HepG2 (cell line): ENCODE measurements at regions not wholly inside any gene's neighbourhood (a gene's known extent, or its start where the extent isn't known, plus 50 kb on each side); places are given as distances from the start of the nearest gene placed in this dataset.

ENCODE experiments used
- ATAC-seq: fragments of 200-7000 bp; cut with Tn5 transposase; 3 replicates; pipeline ENCODE4 v1.9.1; 2020; ENCODE audit warnings: mild to moderate bottlenecking, moderate library complexity
- BruUV-seq: library from RNA; stranded (reverse); fragments of 400-500 nt; replicated peaks from 2 replicates; lab custom pipeline; 2021; lab: Mats Ljungman, UMichigan
- CTCF ChIA-PET: fragments of 300-600 bp; formaldehyde crosslinking; extraction: SDS; loops from one replicate; lab custom pipeline; 2021; ENCODE audit warnings: low total read pairs, inconsistent platforms, low intra/inter-chr PET ratio; lab: Yijun Ruan, JAX
- POLR2A ChIA-PET: fragments of 350-600 bp; sonication (Branson Sonifier 250); formaldehyde crosslinking; loops from one replicate; lab custom pipeline; 2020; ENCODE audit warnings: antibody characterized with exemption, inconsistent platforms; lab: Yijun Ruan, JAX
- DNase-seq: peaks from one replicate; pipeline ENCODE4 v3.0.0-alpha.2; 2015; ENCODE audit warnings: low spot score
- FAIRE-seq: peaks from 3 replicates; lab custom pipeline; 2011; peaks lifted over from hg19 to GRCh38; lab: Jason Lieb, UNC
- H2AFZ ChIP-seq: one replicate; pipeline ENCODE4 v1.6.1; 2011; ENCODE audit warnings: low read length, inconsistent platforms
- H3K27ac ChIP-seq: fragments of 300-600 bp; 3 replicates; pipeline ENCODE4 v1.8.0; 2011; ENCODE audit warnings: mixed run types, mild to moderate bottlenecking, mixed read lengths, low read length, inconsistent platforms; ENCODE audit not compliant: insufficient read depth; ENCODE audit errors: extremely low read length
- H3K27me3 ChIP-seq, 2 experiments: fragments of 200-600 bp in 1 of 2; 2 replicates in 1 of 2; 3 replicates in 1 of 2; pipeline versions ENCODE4 v1.6.0 to v1.8.0; 2011; ENCODE audit warnings: low read length in 2 of 2, mild to moderate bottlenecking in 2 of 2, moderate library complexity in 2 of 2, inconsistent platforms in 1 of 2; ENCODE audit not compliant: insufficient read depth in 2 of 2, control insufficient read depth in 1 of 2
- H3K36me3 ChIP-seq, 2 experiments: fragments of 200-600 bp in 1 of 2; replicated peaks in 1 of 2; 2 replicates in 1 of 2; 3 replicates in 1 of 2; pipeline versions ENCODE4 v1.5.1 to v1.8.0; 2011; ENCODE audit warnings: low read length in 2 of 2, inconsistent platforms in 1 of 2; ENCODE audit not compliant: insufficient read depth in 2 of 2, control insufficient read depth in 1 of 2
- H3K4me1 ChIP-seq: 2 replicates; pipeline ENCODE4 v1.5.1; 2012; ENCODE audit warnings: low read length, inconsistent platforms; ENCODE audit not compliant: insufficient read depth
- H3K4me2 ChIP-seq: 2 replicates; pipeline ENCODE4 v1.6.0; 2011; ENCODE audit warnings: low read depth, low read length, inconsistent platforms
- H3K4me3 ChIP-seq, 3 experiments: fragments of 200-600 bp in 1 of 3; sonication (generic), shearing (Covaris generic) in 1 of 3; replicated peaks in 1 of 3; 2 replicates each; pipeline ENCODE4 v1.5.1; 2011 to 2016; ENCODE audit warnings: low read length in 3 of 3, inconsistent platforms in 2 of 3, low read depth in 2 of 3, mild to moderate bottlenecking in 2 of 3, control low read depth in 1 of 3, mixed read lengths in 1 of 3; ENCODE audit not compliant: insufficient read depth in 1 of 3
- H3K79me2 ChIP-seq: one replicate; pipeline ENCODE4 v1.6.1; 2011; ENCODE audit warnings: low read length, inconsistent platforms; ENCODE audit not compliant: insufficient read depth
- H3K9ac ChIP-seq: 2 replicates; pipeline ENCODE4 v1.6.0; 2011; ENCODE audit warnings: mild to moderate bottlenecking, low read depth, low read length, inconsistent platforms; ENCODE audit not compliant: insufficient read depth
- H3K9me3 ChIP-seq: 2 replicates; pipeline ENCODE4 v1.5.1; 2012; ENCODE audit warnings: mild to moderate bottlenecking, low read length
- H4K20me1 ChIP-seq: 2 replicates; pipeline ENCODE4 v1.6.0; 2011; ENCODE audit warnings: inconsistent platforms, mild to moderate bottlenecking, low read length, moderate library complexity; ENCODE audit not compliant: insufficient read depth
- AHR ChIP-seq: IDR thresholded peaks from 2 replicates; pipeline ENCODE4 v1.6.1; 2018; ENCODE audit warnings: missing genetic modification reagents, missing compliant biosample characterization
- E2F1 ChIP-seq: sonication (generic); formaldehyde crosslinking; IDR thresholded peaks from 2 replicates; pipeline ENCODE4 v1.5.0; 2020; ENCODE audit warnings: missing genetic modification reagents
- ETV5 ChIP-seq: IDR thresholded peaks from 2 replicates; pipeline ENCODE4 v1.6.1; 2018; ENCODE audit warnings: missing biosample characterization, missing genetic modification reagents, inconsistent platforms, borderline replicate concordance
- GATAD2A ChIP-seq: IDR thresholded peaks from 2 replicates; pipeline ENCODE4 v1.6.1; 2016
- MNT ChIP-seq: fragments of 450-650 bp; IDR thresholded peaks from 2 replicates; pipeline ENCODE4 v1.6.1; 2016
- MYPOP ChIP-seq: sonication (generic); formaldehyde crosslinking; IDR thresholded peaks from 2 replicates; pipeline ENCODE4 v1.8.1; 2023; ENCODE audit warnings: mild to moderate bottlenecking, moderate library complexity, missing genetic modification reagents
- PITX1 ChIP-seq: sonication (generic); formaldehyde crosslinking; IDR thresholded peaks from 2 replicates; pipeline ENCODE4 v1.5.1; 2020; ENCODE audit warnings: mild to moderate bottlenecking, missing genetic modification reagents
- PLSCR1 ChIP-seq: sonication (generic); formaldehyde crosslinking; IDR thresholded peaks from 2 replicates; pipeline ENCODE4 v1.5.0; 2020; ENCODE audit warnings: missing genetic modification reagents, mild to moderate bottlenecking, borderline replicate concordance
- POLR2AphosphoS5 ChIP-seq: IDR thresholded peaks from 2 replicates; pipeline ENCODE4 v1.6.1; 2012; ENCODE audit warnings: low read depth, low read length
- RORA ChIP-seq: sonication (generic); formaldehyde crosslinking; IDR thresholded peaks from 2 replicates; pipeline ENCODE4 v1.5.0; 2020; ENCODE audit warnings: mild to moderate bottlenecking, missing genetic modification reagents, moderate library complexity
- RXRB ChIP-seq: IDR thresholded peaks from 2 replicates; pipeline ENCODE4 v1.6.1; 2016; ENCODE audit warnings: borderline replicate concordance, missing genetic modification reagents, missing compliant biosample characterization
- ZC3H13 ChIP-seq: sonication (generic); formaldehyde crosslinking; IDR thresholded peaks from 2 replicates; pipeline ENCODE4 v1.8.1; 2023; ENCODE audit warnings: mild to moderate bottlenecking, missing genetic modification reagents, moderate library complexity
- ZFX ChIP-seq: sonication (generic); formaldehyde crosslinking; IDR thresholded peaks from 2 replicates; pipeline ENCODE4 v1.4.0; 2020; ENCODE audit warnings: mild to moderate bottlenecking, low read depth, missing genetic modification reagents, moderate library complexity
- ZNF263 ChIP-seq: sonication (generic); formaldehyde crosslinking; IDR thresholded peaks from 2 replicates; pipeline ENCODE4 v1.4.0; 2020; ENCODE audit warnings: missing genetic modification reagents
- ZNF468 ChIP-seq: sonication (generic); formaldehyde crosslinking; IDR thresholded peaks from 2 replicates; pipeline ENCODE4 v1.8.0; 2022; ENCODE audit warnings: mild to moderate bottlenecking, moderate library complexity, missing genetic modification reagents
- ZNF564 ChIP-seq: sonication (generic); formaldehyde crosslinking; IDR thresholded peaks from 2 replicates; pipeline ENCODE4 v1.8.1; 2023; ENCODE audit warnings: mild to moderate bottlenecking, missing genetic modification reagents
- ZNF709 ChIP-seq: sonication (generic); formaldehyde crosslinking; IDR thresholded peaks from 2 replicates; pipeline ENCODE4 v1.5.0; 2020; ENCODE audit warnings: mild to moderate bottlenecking, missing genetic modification reagents
- WGBS: methylation state at CpG from one replicate; pipeline ENCODE4 v1.1.6; 2017; ENCODE audit warnings: low lambda C conversion rate; 5-methylcytosine and 5-hydroxymethylcytosine counted together
- in situ Hi-C: cut with HindIII; loops from 2 replicates; pipeline ENCODE4 v1.10.0; 2017; ENCODE audit warnings: low pct_unique_long_range_greater_than_20kb; ENCODE audit not compliant: extremely low pct_ligation_motif_present
- intact Hi-C: fragments of 100-400 bp; cut with micrococcal nuclease; formaldehyde crosslinking; loops from one replicate; pipeline ENCODE4 v1.10.0; 2022; ENCODE audit not compliant: unreplicated experiment

GRCh38 chr2:234583331-234583730, 86.5 kb upstream of the ARL4C start:
- H3K36me3 ChIP-seq, result no peaks in the 10 kb centered on the region
- POLR2A ChIA-PET, result no interaction called here
- ATAC-seq, result no peak
- H3K4me2 ChIP-seq, result no peak overlapping the region
- H4K20me1 ChIP-seq, result no peaks in the 10 kb centered on the region
- peaks cover 4% of the 10 kb centered on the region for H3K9me3 ChIP-seq
- TF ChIP-seq ZNF468 (CRISPR knock-in tag) (0 out of 2 replicates have a peak, but pooled peaks have one; percentile 41), MNT (peak; percentile 90), E2F1 (CRISPR knock-in tag) (no peak), GATAD2A (CRISPR knock-in tag) (no peak), ZFX (CRISPR knock-in tag) (no peak), ZNF564 (CRISPR knock-in tag) (no peak)
- TF ChIP-seq, all 625 proteins: peak for 2
- Histone ChIP-seq H2AFZ (no peak overlapping the region), H3K9ac (no peak overlapping the region), H3K4me1 (peaks cover 31% of the 10 kb centered on the region), H3K79me2 (no peaks in the 10 kb centered on the region), H3K27me3 (peaks cover 0 to 16% of the 10 kb centered on the region in 2 experiments; a peak in 3 of 5 replicates), H3K4me3 (no peak overlapping the region), H3K27ac (no peak overlapping the region)
- in situ Hi-C loops (no loop called here), intact Hi-C loops (no loop called here)
- no peak for DNase-seq
- CTCF ChIA-PET, result no interaction called here
- FAIRE-seq, result no peak
- 9% methylated on average over 4 of the region's 4 CpGs for WGBS
- BruUV-seq, result no TSS peak

GRCh38 chr2:234580686-234581085, 83.8 kb upstream of the ARL4C start:
- H3K79me2 ChIP-seq, result no peaks in the 10 kb centered on the region
- H2AFZ ChIP-seq, result no peak overlapping the region
- POLR2A ChIA-PET, result no interaction called here
- ATAC-seq (no peak), FAIRE-seq (no peak), DNase-seq (no peak)
- WGBS, result 60% methylated on average over 5 of the region's 5 CpGs
- H3K36me3 ChIP-seq, result no peaks in the 10 kb centered on the region
- H3K4me1 ChIP-seq, result peaks cover 18% of the 10 kb centered on the region
- peaks cover 0 to 16% of the 10 kb centered on the region in 2 experiments; a peak in 3 of 5 replicates for H3K27me3 ChIP-seq
- no peak overlapping the region for H3K4me2 ChIP-seq
- H3K9me3 ChIP-seq, result peaks cover 14% of the 10 kb centered on the region
- in situ Hi-C loops (no loop called here), intact Hi-C loops (no loop called here)
- no peak overlapping the region for H3K27ac ChIP-seq
- no peaks in the 10 kb centered on the region for H4K20me1 ChIP-seq
- H3K4me3 ChIP-seq, result no peak overlapping the region
- no TSS peak for BruUV-seq
- CTCF ChIA-PET, result no interaction called here
- no peak overlapping the region for H3K9ac ChIP-seq
- TF ChIP-seq AHR (no peak), POLR2AphosphoS5 (no peak), MYPOP (CRISPR knock-in tag) (no peak), ETV5 (no peak), ZNF263 (CRISPR knock-in tag) (no peak), PITX1 (CRISPR knock-in tag) (no peak), ZC3H13 (CRISPR knock-in tag) (no peak), PLSCR1 (CRISPR knock-in tag) (no peak), RXRB (CRISPR knock-in tag) (no peak), ZNF709 (CRISPR knock-in tag) (no peak), RORA (CRISPR knock-in tag) (no peak)
